H1 (cell line): ENCODE measurements at regions not wholly inside any gene's neighbourhood (a gene's known extent, or its start where the extent isn't known, plus 50 kb on each side); places are given as distances from the start of the nearest gene placed in this dataset.

Experiments
- CREB1 ChIP-seq: IDR thresholded peaks from 2 replicates; pipeline ENCODE4 v1.6.1; 2012; ENCODE audit warnings: inconsistent platforms
- CTCF ChIP-seq, 3 experiments: IDR thresholded peaks; 1 replicate in 2 of 3; 2 replicates in 1 of 3; pipeline versions ENCODE4 v1.5.1 to v1.6.1; 2011; ENCODE audit warnings: low read length in 3 of 3, mild to moderate bottlenecking in 3 of 3, inconsistent platforms in 2 of 3, low read depth in 1 of 3, moderate library complexity in 1 of 3; ENCODE audit not compliant: insufficient read depth in 1 of 3; ENCODE audit errors: control extremely low read depth in 1 of 3
- EP300 ChIP-seq, 2 experiments: IDR thresholded peaks; 1 replicate in 1 of 2; 2 replicates in 1 of 2; pipeline ENCODE4 v1.6.1; 2011 to 2012; ENCODE audit warnings: low read depth in 2 of 2, low read length in 2 of 2, mild to moderate bottlenecking in 2 of 2, borderline replicate concordance in 1 of 2, inconsistent platforms in 1 of 2, moderate library complexity in 1 of 2
- EZH2 ChIP-seq: fragments of 200-600 bp; sonication (generic); IDR thresholded peaks from 2 replicates; pipeline ENCODE4 v1.7.1; 2012; ENCODE audit warnings: low read depth, mild to moderate bottlenecking, moderate library complexity, low read length, inconsistent platforms; ENCODE audit not compliant: severe bottlenecking
- KDM1A ChIP-seq: fragments of 200-600, 300-600 bp; sonication (generic); IDR thresholded peaks from 2 replicates; pipeline ENCODE4 v1.7.1; 2016; ENCODE audit warnings: mild to moderate bottlenecking, low read length, borderline replicate concordance
- KDM5A ChIP-seq: fragments of 200-600 bp; IDR thresholded peaks from 2 replicates; pipeline ENCODE4 v1.7.1; 2012; ENCODE audit warnings: mild to moderate bottlenecking, low read length, inconsistent platforms, mixed read lengths
- SAP30 ChIP-seq: fragments of 300-600 bp; sonication (generic); IDR thresholded peaks from 2 replicates; pipeline ENCODE4 v1.7.1; 2012; ENCODE audit warnings: low read length, moderate library complexity, mild to moderate bottlenecking, inconsistent platforms; ENCODE audit not compliant: insufficient read depth, insufficient replicate concordance
- SIN3A ChIP-seq, 2 experiments: IDR thresholded peaks in 1 of 2; conservative IDR thresholded peaks in 1 of 2; 2 replicates each; pipeline ENCODE4 v1.6.1; 2011 to 2012; ENCODE audit warnings: low read length in 2 of 2, improper control_type of control experiment in 1 of 2, low read depth in 1 of 2, mild to moderate bottlenecking in 1 of 2
- TF ChIP-seq, protein P1 (sequence below): IDR thresholded peaks from 2 replicates; pipeline ENCODE4 v1.6.1; 2011; ENCODE audit warnings: low read length, improper control_type of control experiment

GRCh38 chr13:63972328-63972727 is 2556.7 kb upstream of the PCDH20 start:
- TF ChIP-seq SIN3A (conservative IDR thresholded peaks at IDR 0.05 in 1 of 2, IDR thresholded peaks at IDR 0.05 in 1 of 2; ENCODE audit: low read depth in 1 of 2, low read length in 2 of 2) (no peak), CREB1 (no peak), KDM5A (no peak), KDM1A (no peak), EZH2 (no peak), CTCF (IDR thresholded peaks at IDR 0.05; ENCODE audit: control extremely low read depth in 1 of 3, insufficient read depth in 1 of 3, low read depth in 1 of 3, low read length in 3 of 3) (no peak), EP300 (IDR thresholded peaks at IDR 0.05; ENCODE audit: borderline replicate concordance in 1 of 2, low read depth in 2 of 2, low read length in 2 of 2) (no peak), SAP30 (no peak)
- TF ChIP-seq, protein P1, sequence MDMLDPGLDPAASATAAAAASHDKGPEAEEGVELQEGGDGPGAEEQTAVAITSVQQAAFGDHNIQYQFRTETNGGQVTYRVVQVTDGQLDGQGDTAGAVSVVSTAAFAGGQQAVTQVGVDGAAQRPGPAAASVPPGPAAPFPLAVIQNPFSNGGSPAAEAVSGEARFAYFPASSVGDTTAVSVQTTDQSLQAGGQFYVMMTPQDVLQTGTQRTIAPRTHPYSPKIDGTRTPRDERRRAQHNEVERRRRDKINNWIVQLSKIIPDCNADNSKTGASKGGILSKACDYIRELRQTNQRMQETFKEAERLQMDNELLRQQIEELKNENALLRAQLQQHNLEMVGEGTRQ: no peak
